ENCODE measurements at regions not wholly inside any gene's neighbourhood (a gene's known extent, or its start where the extent isn't known, plus 50 kb on each side); places are given as distances from the start of the nearest gene placed in this dataset.

DNA sequence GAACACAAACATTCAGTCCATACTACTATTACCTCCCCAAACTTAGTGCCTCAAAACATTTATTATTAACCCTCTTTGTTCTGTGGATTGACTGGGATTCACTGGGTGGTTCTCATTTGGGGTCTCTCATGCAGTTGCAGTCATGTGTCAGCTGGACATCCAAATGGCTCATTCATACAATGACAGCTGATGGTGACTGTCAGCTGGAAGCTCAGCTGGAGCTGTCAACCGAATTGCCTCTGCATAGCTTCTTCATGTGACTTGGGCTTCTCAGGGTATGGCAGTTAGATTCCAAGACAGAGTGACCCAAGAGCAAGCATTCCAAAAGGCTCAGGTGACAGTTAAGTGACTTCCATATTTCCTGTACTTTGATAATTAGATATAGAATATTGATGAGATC is 85.2 kb downstream of the CCDC34 start:
- TF ChIP-seq, protein P1, sequence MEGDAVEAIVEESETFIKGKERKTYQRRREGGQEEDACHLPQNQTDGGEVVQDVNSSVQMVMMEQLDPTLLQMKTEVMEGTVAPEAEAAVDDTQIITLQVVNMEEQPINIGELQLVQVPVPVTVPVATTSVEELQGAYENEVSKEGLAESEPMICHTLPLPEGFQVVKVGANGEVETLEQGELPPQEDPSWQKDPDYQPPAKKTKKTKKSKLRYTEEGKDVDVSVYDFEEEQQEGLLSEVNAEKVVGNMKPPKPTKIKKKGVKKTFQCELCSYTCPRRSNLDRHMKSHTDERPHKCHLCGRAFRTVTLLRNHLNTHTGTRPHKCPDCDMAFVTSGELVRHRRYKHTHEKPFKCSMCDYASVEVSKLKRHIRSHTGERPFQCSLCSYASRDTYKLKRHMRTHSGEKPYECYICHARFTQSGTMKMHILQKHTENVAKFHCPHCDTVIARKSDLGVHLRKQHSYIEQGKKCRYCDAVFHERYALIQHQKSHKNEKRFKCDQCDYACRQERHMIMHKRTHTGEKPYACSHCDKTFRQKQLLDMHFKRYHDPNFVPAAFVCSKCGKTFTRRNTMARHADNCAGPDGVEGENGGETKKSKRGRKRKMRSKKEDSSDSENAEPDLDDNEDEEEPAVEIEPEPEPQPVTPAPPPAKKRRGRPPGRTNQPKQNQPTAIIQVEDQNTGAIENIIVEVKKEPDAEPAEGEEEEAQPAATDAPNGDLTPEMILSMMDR (IDR thresholded peaks at IDR 0.05; ENCODE audit: low read depth, low read length), result no peak
- H3K4me3 ChIP-seq (ENCODE audit: low read depth, low read length), result no peak overlapping the region

DNA sequence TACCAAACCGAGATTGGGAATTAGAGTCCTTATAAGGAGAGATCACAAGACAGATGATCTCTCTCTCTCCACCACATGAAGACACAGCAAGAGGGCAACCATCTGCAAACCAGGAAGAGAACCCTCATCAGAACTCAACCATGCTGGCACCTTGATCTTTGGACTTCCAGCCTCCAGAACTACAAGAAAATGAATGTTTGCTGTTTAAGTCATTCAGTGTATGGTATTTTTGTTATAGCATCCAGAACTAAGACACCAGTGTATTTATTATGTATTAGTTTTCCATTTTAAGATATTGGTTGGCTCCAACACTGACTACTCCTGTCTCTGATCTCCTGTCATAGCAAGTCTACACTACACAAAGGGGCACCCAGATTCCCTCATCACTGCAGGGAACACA is 86.9 kb downstream of the CCDC34 start:
- TF ChIP-seq, protein P1 (IDR thresholded peaks at IDR 0.05; ENCODE audit: low read depth, low read length), result no peak
- H3K4me3 ChIP-seq (ENCODE audit: low read depth, low read length), result no peak overlapping the region

DNA sequence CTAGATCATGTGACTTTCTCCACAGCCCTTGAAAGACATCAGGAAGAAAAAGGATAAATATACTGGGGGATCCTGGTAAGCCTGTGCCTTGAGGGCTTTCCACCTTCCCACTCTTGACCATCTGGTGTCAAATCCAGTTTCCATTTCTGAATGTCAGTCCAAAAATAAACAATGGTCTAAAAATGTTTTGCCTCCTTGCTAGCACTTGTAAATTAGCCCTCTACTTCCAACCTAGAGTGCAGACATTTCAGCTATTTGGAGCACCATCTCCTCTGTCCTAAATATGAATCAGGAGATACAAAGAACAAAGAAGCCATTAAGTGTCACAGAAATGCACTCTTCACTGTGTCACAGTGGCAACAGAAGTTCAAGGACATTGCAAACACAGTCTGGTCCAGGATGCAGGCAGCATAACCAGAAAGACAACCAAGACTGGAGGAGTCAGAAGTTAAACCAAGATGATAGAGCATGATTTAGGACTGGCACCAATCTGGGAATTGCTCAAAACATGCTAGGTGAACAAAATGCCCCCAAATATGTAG is 88.1 kb downstream of the CCDC34 start:
- TF ChIP-seq, protein P1 (IDR thresholded peaks at IDR 0.05; ENCODE audit: low read depth, low read length), result no peak
- H3K4me3 ChIP-seq (ENCODE audit: low read depth, low read length), result no peak overlapping the region

DNA sequence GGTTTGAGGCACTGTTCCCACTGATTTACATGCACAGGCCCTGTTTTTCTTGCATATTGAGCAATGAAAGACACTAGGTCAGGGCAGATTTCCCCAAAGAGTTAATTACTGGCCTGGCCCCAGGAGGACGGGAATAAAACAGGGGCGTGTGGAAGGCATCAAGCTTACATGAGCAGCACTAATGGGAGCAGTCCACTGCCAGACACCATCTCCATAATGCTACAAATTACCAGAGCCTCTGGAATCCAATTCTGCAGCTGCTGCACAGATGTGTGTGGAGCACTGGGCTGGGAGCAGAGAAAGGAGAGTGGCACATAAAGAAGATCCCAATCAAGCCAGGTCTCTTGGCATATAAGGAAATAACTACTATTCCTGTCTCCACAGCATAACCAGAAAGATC is 96.9 kb downstream of the CCDC34 start:
- TF ChIP-seq, protein P1 (IDR thresholded peaks at IDR 0.05; ENCODE audit: low read depth, low read length), result no peak
- no peak overlapping the region for H3K4me3 ChIP-seq (ENCODE audit: low read depth, low read length)

DNA sequence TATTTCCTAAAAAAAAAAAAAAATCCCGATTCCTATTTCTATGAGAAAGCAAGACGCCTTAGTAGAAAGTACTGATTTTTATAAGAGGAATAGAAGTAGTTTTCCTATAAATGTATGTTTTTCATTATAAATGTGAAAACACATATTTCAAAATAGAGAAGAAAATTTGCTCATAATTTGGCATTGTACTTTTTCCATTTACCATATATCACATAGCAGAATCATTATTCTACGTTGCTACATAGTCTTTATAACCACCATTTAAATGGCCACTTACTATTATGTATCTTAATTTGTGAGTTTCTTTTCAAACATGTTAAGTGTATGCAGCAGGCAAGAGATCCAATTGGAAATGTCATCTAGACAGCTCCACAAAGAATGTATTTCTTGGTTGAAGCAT is 99.0 kb downstream of the CCDC34 start:
- TF ChIP-seq, protein P1 (IDR thresholded peaks at IDR 0.05; ENCODE audit: low read depth, low read length), result no peak
- H3K4me3 ChIP-seq (ENCODE audit: low read depth, low read length), result no peak overlapping the region

DNA sequence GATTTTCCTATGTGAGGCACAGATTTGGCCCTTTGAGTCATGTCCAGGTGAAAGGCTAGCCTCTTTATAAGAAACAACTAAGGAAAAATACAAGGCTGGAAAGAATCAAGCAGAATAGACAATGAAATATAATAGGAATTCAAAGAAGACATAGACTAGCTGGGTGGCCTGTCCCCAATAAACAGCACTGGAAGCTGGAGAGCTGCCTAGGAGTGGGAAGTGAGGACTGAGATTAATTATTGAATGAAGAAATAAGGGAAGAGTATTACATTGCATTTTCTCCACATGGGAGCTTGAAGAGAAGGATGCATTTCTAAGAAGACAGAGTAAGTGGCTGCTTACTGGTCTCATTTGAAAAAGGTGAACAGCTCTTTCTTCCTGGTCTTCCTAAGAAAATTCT is 100.0 kb downstream of the CCDC34 start:
- TF ChIP-seq, protein P1 (IDR thresholded peaks at IDR 0.05; ENCODE audit: low read depth, low read length), result no peak
- H3K4me3 ChIP-seq (ENCODE audit: low read depth, low read length), result no peak overlapping the region

DNA sequence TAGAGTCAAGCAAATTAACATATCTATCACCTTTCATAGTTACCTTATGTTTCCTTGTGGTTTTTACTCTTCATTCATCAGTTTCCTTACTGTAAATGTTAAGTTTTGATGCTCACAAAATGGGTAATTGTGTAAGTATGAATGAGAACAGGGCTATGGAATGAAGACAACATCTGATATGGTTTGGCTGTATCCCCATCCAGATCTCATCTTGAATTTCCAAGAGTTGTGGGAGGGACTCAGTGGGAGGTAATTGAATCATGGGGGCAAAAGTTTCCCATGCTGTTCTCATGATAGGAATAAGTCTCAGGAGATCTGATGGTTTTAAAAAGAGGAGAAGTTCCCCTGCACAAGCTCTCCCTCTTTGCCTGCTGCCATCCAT is 107.6 kb downstream of the CCDC34 start:
- no peak overlapping the region for H3K4me3 ChIP-seq (ENCODE audit: low read depth, low read length)
- TF ChIP-seq, protein P1 (IDR thresholded peaks at IDR 0.05; ENCODE audit: low read depth, low read length), result no peak

Data from WI38 (cell line).